ENCODE measurements at regions not wholly inside any gene's neighbourhood (a gene's known extent, or its start where the extent isn't known, plus 50 kb on each side); places are given as distances from the start of the nearest gene placed in this dataset.

GRCh38 chr2:38504169-38504568, 98.6 kb downstream of the HNRNPLL start:
- TF ChIP-seq ZSCAN20 (CRISPR knock-in tag; IDR thresholded peaks at IDR 0.05) (no peak), MYC (IDR thresholded peaks at IDR 0.05; ENCODE audit: borderline replicate concordance, low read length) (no peak), NFE2L2 (conservative IDR thresholded peaks at IDR 0.05; ENCODE audit: low read length) (no peak), RCOR1 (IDR thresholded peaks at IDR 0.05; ENCODE audit: low read depth, low read length) (no peak), EHMT2 (IDR thresholded peaks at IDR 0.05; ENCODE audit: low read depth) (no peak), E2F6 (IDR thresholded peaks at IDR 0.05; ENCODE audit: borderline replicate concordance, low read depth) (no peak), CBX8 (IDR thresholded peaks at IDR 0.05) (no peak), SREBF2 (IDR thresholded peaks at IDR 0.05) (no peak), HOXB13 (CRISPR knock-in tag; IDR thresholded peaks at IDR 0.05; ENCODE audit: low read depth) (no peak), RFX5 (IDR thresholded peaks at IDR 0.05) (no peak), CHD2 (IDR thresholded peaks at IDR 0.05; ENCODE audit: low read length, partially characterized antibody) (no peak), RARB (CRISPR knock-in tag; IDR thresholded peaks at IDR 0.05) (no peak), BHLHE40 (IDR thresholded peaks at IDR 0.05; ENCODE audit: low read depth, low read length) (no peak), POLR2AphosphoS2 (conservative IDR thresholded peaks at IDR 0.05; ENCODE audit: low read length) (no peak), NPAS2 (CRISPR knock-in tag; IDR thresholded peaks at IDR 0.05; ENCODE audit: borderline replicate concordance) (no peak), EP300 (IDR thresholded peaks at IDR 0.05) (no peak), FOSL2 (IDR thresholded peaks at IDR 0.05) (no peak), FOSL2 (CRISPR knock-in tag; IDR thresholded peaks at IDR 0.05) (no peak)
- POLR2A ChIA-PET, result no interaction called here
- FAIRE-seq, result no peak
- ATAC-seq, result no peak
- no peak for DNase-seq (ENCODE audit: low read depth in 1 of 2, low spot score in 1 of 2)
- Histone ChIP-seq H3K4me1 (peaks cover 6% of the 10 kb centered on the region), H3K9me3 (peaks cover 11% of the 10 kb centered on the region; the same call in 2 of the 3 replicates), H3K4me2 (no peak overlapping the region), H3K27ac (no peak overlapping the region), H3K4me3 (no peak overlapping the region)
- CTCF ChIA-PET, result no interaction called here
- 74% methylated on average over 3 of the region's 3 CpGs for WGBS (ENCODE audit: missing lambda C conversion rate)

GRCh38 chr2:38502107-38502506, 100.6 kb downstream of the HNRNPLL start:
- 17% methylated on average over 1 of the region's 1 CpG for WGBS (ENCODE audit: missing lambda C conversion rate)
- ChIA-PET POLR2A (no interaction called here), CTCF (no interaction called here)
- no peak for TF ChIP-seq FOSL2 (IDR thresholded peaks at IDR 0.05)
- TF ChIP-seq FOSL2 (CRISPR knock-in tag; IDR thresholded peaks at IDR 0.05), result no peak
- TF ChIP-seq CTCF (IDR thresholded peaks at IDR 0.05), result no peak
- no peak for TF ChIP-seq MAZ (IDR thresholded peaks at IDR 0.05; ENCODE audit: borderline replicate concordance, low read depth, low read length)
- TF ChIP-seq POLR2A (IDR thresholded peaks at IDR 0.05; ENCODE audit: low read length), result no peak
- TF ChIP-seq PBX3 (IDR thresholded peaks at IDR 0.05), result no peak
- TF ChIP-seq ZSCAN20 (CRISPR knock-in tag; IDR thresholded peaks at IDR 0.05), result no peak
- TF ChIP-seq HEYL (CRISPR knock-in tag; IDR thresholded peaks at IDR 0.05), result no peak
- TF ChIP-seq MAX (IDR thresholded peaks at IDR 0.05), result no peak
- no peak for TF ChIP-seq RCOR1 (IDR thresholded peaks at IDR 0.05; ENCODE audit: low read depth, low read length)
- no peak for TF ChIP-seq MAFK (IDR thresholded peaks at IDR 0.05; ENCODE audit: partially characterized antibody)
- no peak for TF ChIP-seq GATA3 (IDR thresholded peaks at IDR 0.05; ENCODE audit: borderline replicate concordance)
- no peak for TF ChIP-seq ESRRA (IDR thresholded peaks at IDR 0.05; ENCODE audit: borderline replicate concordance, low read length)
- TF ChIP-seq BCL3 (IDR thresholded peaks at IDR 0.05), result no peak
- H3K4me1 ChIP-seq, result peaks cover 11% of the 10 kb centered on the region; the same call in 2 of the 3 replicates
- no peak for DNase-seq (ENCODE audit: low read depth in 1 of 2, low spot score in 1 of 2)
- H3K4me2 ChIP-seq, result no peak overlapping the region
- no peak overlapping the region for H3K4me3 ChIP-seq
- no peak overlapping the region for H3K27ac ChIP-seq
- FAIRE-seq, result no peak
- no peak for ATAC-seq
- peaks cover 11% of the 10 kb centered on the region; the same call in 2 of the 3 replicates for H3K9me3 ChIP-seq

All from A549 (cell line).